Tibial artery (tissue), 4 donors: ENCODE measurements at regions not wholly inside any gene's neighbourhood (a gene's known extent, or its start where the extent isn't known, plus 50 kb on each side); places are given as distances from the start of the nearest gene placed in this dataset.

Experiments
- DNase-seq, 2 donors: peaks; one replicate each; pipeline ENCODE4 v3.0.0-alpha.2; 2019
- H3K27ac ChIP-seq, 2 donors: fragments of 200-600 bp; sonication (generic) in 1 of 2; 1 replicate in 1 of 2; 2 replicates in 1 of 2; pipeline ENCODE4 v1.5.1; 2018 to 2019; ENCODE audit warnings: mild to moderate bottlenecking in 1 of 2
- H3K27me3 ChIP-seq, 2 donors: fragments of 200-600 bp; sonication (generic) in 1 of 2; one replicate each; pipeline versions ENCODE4 v1.5.1 to v1.6.0; 2016 to 2019
- H3K36me3 ChIP-seq, 3 donors: fragments of 200-600 bp; sonication (generic) in 2 of 3; one replicate each; pipeline ENCODE4 v1.5.1; 2016 to 2019; ENCODE audit warnings: mild to moderate bottlenecking in 2 of 3
- H3K4me1 ChIP-seq, 4 donors: fragments of 200-600 bp; sonication (generic) in 2 of 4; 1 replicate in 3 of 4; 2 replicates in 1 of 4; pipeline ENCODE4 v1.5.1; 2016 to 2019
- H3K4me3 ChIP-seq, 2 donors: fragments of 200-600 bp; sonication (generic) in 1 of 2; 1 replicate in 1 of 2; 2 replicates in 1 of 2; pipeline ENCODE4 v1.5.1; 2018 to 2019; ENCODE audit warnings: mild to moderate bottlenecking in 2 of 2
- H3K9me3 ChIP-seq, 3 donors: fragments of 200-600 bp; sonication (generic) in 1 of 3; one replicate each; pipeline ENCODE4 v1.5.1; 2016 to 2019
- CTCF ChIP-seq, 2 experiments: fragments of 200-600 bp in 1 of 2; fragments of 450-650 bp in 1 of 2; IDR thresholded peaks; one replicate each; pipeline ENCODE4 v1.5.1; 2017 to 2019; ENCODE audit warnings: antibody characterized with exemption in 2 of 2, mild to moderate bottlenecking in 1 of 2, moderate library complexity in 1 of 2
- intact Hi-C: fragments of 100-400 bp; cut with DNase I; formaldehyde crosslinking; loops from one replicate; pipeline ENCODE4 v1.15.0; 2023; ENCODE audit warnings: low total_unique reads

GRCh38 chr22:47299863-47300697 is 537.6 kb downstream of the TBC1D22A start:
- H3K36me3 ChIP-seq, result no peaks in the 10 kb centered on the region
- H3K4me1 ChIP-seq, result no peaks in the 10 kb centered on the region
- H3K27ac ChIP-seq, result no peak overlapping the region
- no peaks in the 10 kb centered on the region for H3K9me3 ChIP-seq
- DNase-seq, result no peak
- TF ChIP-seq CTCF (IDR thresholded peaks at IDR 0.05), result no peak
- H3K4me3 ChIP-seq, result no peak overlapping the region
- intact Hi-C loops, result no loop called here
- peaks cover 0 to 14% of the 10 kb centered on the region in 2 donors for H3K27me3 ChIP-seq

- peaks cover 0 to 11% of the 10 kb centered on the region in 2 donors for H3K27me3 ChIP-seq
- DNase-seq, result no peak
- H3K4me1 ChIP-seq, result no peaks in the 10 kb centered on the region
- H3K36me3 ChIP-seq, result no peaks in the 10 kb centered on the region
- H3K27ac ChIP-seq, result no peak overlapping the region
- no peak for TF ChIP-seq CTCF (IDR thresholded peaks at IDR 0.05)
- intact Hi-C loops, result no loop called here
- no peak overlapping the region for H3K4me3 ChIP-seq
- H3K9me3 ChIP-seq, result no peaks in the 10 kb centered on the region
Measured at GRCh38 chr22:47299211-47299862, 536.9 kb downstream of the TBC1D22A start.

DNA sequence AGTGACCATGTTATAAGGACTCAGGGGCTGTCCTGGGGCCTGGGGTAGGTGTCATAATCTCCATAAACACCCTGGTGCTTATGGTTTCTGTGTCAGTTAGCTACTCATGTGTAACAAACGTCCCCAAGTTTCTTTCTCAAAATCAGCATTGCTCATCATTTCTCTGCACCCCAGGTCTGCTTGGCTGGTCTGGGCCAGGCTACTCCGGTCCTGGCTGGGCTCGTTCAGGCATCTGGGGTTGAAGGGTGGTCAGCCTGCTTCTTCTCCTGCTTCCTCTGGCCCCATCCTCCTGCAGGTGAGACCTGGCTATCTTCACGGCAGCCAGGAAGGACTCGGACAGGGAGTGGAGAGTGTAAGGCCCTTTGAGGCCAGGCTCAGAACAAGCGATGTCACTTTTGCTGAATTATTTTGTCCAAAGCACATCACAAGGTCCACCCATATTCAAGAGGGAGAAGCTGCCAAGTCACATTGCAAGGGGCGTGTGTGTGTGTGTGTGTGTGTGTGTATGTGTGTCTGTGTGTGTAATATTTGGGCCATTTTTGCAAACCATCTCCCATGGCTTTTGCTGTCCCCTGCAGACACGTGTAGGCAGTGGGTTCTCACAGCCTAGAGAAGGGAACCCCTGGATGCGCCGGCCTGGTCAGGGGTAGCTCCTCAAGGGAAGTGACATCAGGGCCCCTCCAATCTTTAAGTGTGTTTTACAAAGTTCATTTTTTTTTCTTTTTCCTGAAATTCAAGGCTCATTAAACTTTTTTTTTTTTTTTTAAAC is 535.8 kb downstream of the TBC1D22A start:
- peaks cover 0 to 9% of the 10 kb centered on the region in 2 donors for H3K27me3 ChIP-seq
- intact Hi-C loops, result no loop called here
- no peak overlapping the region for H3K27ac ChIP-seq
- TF ChIP-seq CTCF (IDR thresholded peaks at IDR 0.05), result no peak
- DNase-seq, result peak in 1 of 2 donors; percentile 12
- H3K36me3 ChIP-seq, result no peaks in the 10 kb centered on the region
- H3K4me3 ChIP-seq, result no peak overlapping the region
- H3K4me1 ChIP-seq, result peaks cover 0 to 2% (median under 1%) of the 10 kb centered on the region in 4 donors
- H3K9me3 ChIP-seq, result no peaks in the 10 kb centered on the region

DNA sequence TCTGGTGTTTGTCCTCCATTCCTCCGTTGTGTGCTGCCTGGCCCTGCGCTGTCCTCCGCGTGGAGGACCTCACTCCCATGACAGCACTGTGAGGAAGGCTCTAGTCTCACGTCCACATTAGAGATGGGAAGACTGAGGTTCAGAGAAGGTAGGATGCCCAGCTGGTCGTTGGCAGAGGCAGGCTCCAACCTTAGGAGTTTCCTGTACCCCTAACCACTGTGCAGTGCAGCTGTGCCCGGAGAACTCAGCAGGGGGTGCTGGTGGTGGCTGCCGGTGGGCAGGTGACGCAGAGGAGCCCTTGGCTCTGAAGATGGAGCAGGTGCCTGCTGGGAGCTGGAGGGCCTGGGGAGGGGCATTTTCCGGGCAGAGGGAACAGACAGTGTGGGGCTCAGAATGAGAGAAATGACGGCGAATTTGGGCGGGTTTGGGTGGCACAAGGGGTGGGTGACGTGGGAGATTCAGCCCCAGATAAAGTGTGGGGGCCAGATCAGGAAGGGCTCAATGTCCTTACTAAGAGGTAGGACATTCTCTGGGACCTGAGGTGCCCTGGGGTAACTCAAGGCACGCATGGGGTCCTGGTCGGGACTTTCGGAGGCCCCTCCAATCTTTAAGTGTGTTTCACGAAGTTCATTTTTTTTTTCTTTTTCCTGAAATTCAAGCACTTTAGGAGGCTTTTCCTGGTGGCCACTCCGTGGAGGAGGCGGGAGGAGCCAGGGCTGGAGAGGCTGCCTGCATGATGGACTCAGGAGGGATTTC is 535.0 kb downstream of the TBC1D22A start:
- Histone ChIP-seq H3K27me3 (peaks cover 0 to 9% of the 10 kb centered on the region in 2 donors), H3K4me1 (peaks cover 0 to 8% (median 4%) of the 10 kb centered on the region in 4 donors), H3K4me3 (no peak overlapping the region), H3K27ac (no peak overlapping the region), H3K9me3 (no peaks in the 10 kb centered on the region), H3K36me3 (no peaks in the 10 kb centered on the region)
- DNase-seq, result peak in 1 of 2 donors; percentile 8
- intact Hi-C loops, result no loop called here
- TF ChIP-seq CTCF (IDR thresholded peaks at IDR 0.05), result no peak
